HG03575 (cell line): ENCODE measurements at regions not wholly inside any gene's neighbourhood (a gene's known extent, or its start where the extent isn't known, plus 50 kb on each side); places are given as distances from the start of the nearest gene placed in this dataset.

Experiments
- ATAC-seq: cut with Tn5 transposase; IDR thresholded peaks from one replicate; pipeline ENCODE4 v1.9.1; 2021; ENCODE audit not compliant: unreplicated experiment, insufficient number of reproducible peaks, low FRiP score; ENCODE audit errors: extremely low read depth

- no peak for ATAC-seq
These were observed 176.0 kb upstream of the AKR1E2 start for GRCh38 chr10:4649886-4650508.

- no peak for ATAC-seq
These were observed 176.5 kb upstream of the AKR1E2 start for GRCh38 chr10:4649471-4649870.

GRCh38 chr10:4648999-4649398 lies 177.0 kb upstream of the AKR1E2 start:
- no peak for ATAC-seq

- ATAC-seq: no peak
These were observed 178.8 kb upstream of the AKR1E2 start for GRCh38 chr10:4647109-4647785.

GRCh38 chr10:4646547-4646946 lies 179.5 kb upstream of the AKR1E2 start:
- no peak for ATAC-seq

GRCh38 chr10:4645836-4646235 lies 180.2 kb upstream of the AKR1E2 start:
- no peak for ATAC-seq

- no peak for ATAC-seq
These were observed 182.5 kb upstream of the AKR1E2 start for GRCh38 chr10:4643471-4643870.

GRCh38 chr10:4639960-4640359 lies 186.0 kb upstream of the AKR1E2 start:
- ATAC-seq: no peak

GRCh38 chr10:4638099-4638498 lies 187.9 kb upstream of the AKR1E2 start:
- no peak for ATAC-seq

GRCh38 chr10:4637657-4638056 lies 188.3 kb upstream of the AKR1E2 start:
- ATAC-seq: no peak

GRCh38 chr10:4635883-4636282 lies 190.1 kb upstream of the AKR1E2 start:
- no peak for ATAC-seq

- ATAC-seq: no peak
These were observed 190.6 kb upstream of the AKR1E2 start for GRCh38 chr10:4635388-4635787.

GRCh38 chr10:4633776-4634175 lies 192.2 kb upstream of the AKR1E2 start:
- ATAC-seq: no peak

GRCh38 chr10:4633186-4633585 lies 192.8 kb upstream of the AKR1E2 start:
- ATAC-seq: no peak

GRCh38 chr10:4632757-4633156 lies 193.2 kb upstream of the AKR1E2 start:
- ATAC-seq: no peak

GRCh38 chr10:4626919-4627318 lies 199.1 kb upstream of the AKR1E2 start:
- ATAC-seq: no peak

- ATAC-seq: no peak
These were observed 202.1 kb upstream of the AKR1E2 start for GRCh38 chr10:4623757-4624420.

GRCh38 chr10:4623200-4623599 lies 202.8 kb upstream of the AKR1E2 start:
- ATAC-seq: no peak

- no peak for ATAC-seq
These were observed 203.6 kb upstream of the AKR1E2 start for GRCh38 chr10:4622384-4622783.

- no peak for ATAC-seq
These were observed 208.4 kb upstream of the AKR1E2 start for GRCh38 chr10:4617589-4617988.
